ENCODE measurements at regions not wholly inside any gene's neighbourhood (a gene's known extent, or its start where the extent isn't known, plus 50 kb on each side); places are given as distances from the start of the nearest gene placed in this dataset.

- Histone ChIP-seq H2AFZ (ENCODE audit: low read depth, low read length) (no peak overlapping the region), H3K36me3 (ENCODE audit: insufficient read depth, low read length) (no peaks in the 10 kb centered on the region), H3K4me1 (ENCODE audit: insufficient read depth, low read length) (no peaks in the 10 kb centered on the region), H3K79me2 (ENCODE audit: insufficient read depth, low read length) (no peaks in the 10 kb centered on the region), H3K4me3 (ENCODE audit: low read depth in 1 of 2, low read length in 2 of 2) (no peak overlapping the region), H3K27ac (ENCODE audit: low read length) (no peak overlapping the region), H3K9ac (ENCODE audit: low read depth, low read length) (no peak overlapping the region), H3K9me3 (ENCODE audit: insufficient read depth, low read length, severe bottlenecking) (no peaks in the 10 kb centered on the region), H4K20me1 (ENCODE audit: insufficient read depth, low read length) (no peaks in the 10 kb centered on the region), H3K4me2 (ENCODE audit: insufficient read depth, low read length) (no peak overlapping the region), H3K27me3 (ENCODE audit: insufficient read depth, low read length, poor library complexity) (no peaks in the 10 kb centered on the region)
- no peak for ATAC-seq (ENCODE audit: insufficient read depth, low read depth)
- no peak for TF ChIP-seq EZH2 (IDR thresholded peaks at IDR 0.05; ENCODE audit: borderline replicate concordance, low read depth, low read length, severe bottlenecking)
- TF ChIP-seq CTCF (IDR thresholded peaks at IDR 0.05; ENCODE audit: borderline replicate concordance, extremely low read depth, low read length, poor library complexity, severe bottlenecking), result no peak
- DNase-seq, result no peak
Measured at GRCh38 chr4:181606300-181606699, 636.9 kb upstream of the TENM3 start.

- Histone ChIP-seq H3K9me3 (ENCODE audit: insufficient read depth, low read length, severe bottlenecking) (no peaks in the 10 kb centered on the region), H4K20me1 (ENCODE audit: insufficient read depth, low read length) (no peaks in the 10 kb centered on the region), H3K4me2 (ENCODE audit: insufficient read depth, low read length) (no peak overlapping the region), H3K79me2 (ENCODE audit: insufficient read depth, low read length) (no peaks in the 10 kb centered on the region), H3K9ac (ENCODE audit: low read depth, low read length) (no peak overlapping the region), H2AFZ (ENCODE audit: low read depth, low read length) (no peak overlapping the region), H3K27me3 (ENCODE audit: insufficient read depth, low read length, poor library complexity) (no peaks in the 10 kb centered on the region), H3K36me3 (ENCODE audit: insufficient read depth, low read length) (no peaks in the 10 kb centered on the region), H3K27ac (ENCODE audit: low read length) (no peak overlapping the region), H3K4me3 (ENCODE audit: low read depth in 1 of 2, low read length in 2 of 2) (no peak overlapping the region), H3K4me1 (ENCODE audit: insufficient read depth, low read length) (no peaks in the 10 kb centered on the region)
- DNase-seq (no peak), ATAC-seq (ENCODE audit: insufficient read depth, low read depth) (no peak)
- no peak for TF ChIP-seq EZH2 (IDR thresholded peaks at IDR 0.05; ENCODE audit: borderline replicate concordance, low read depth, low read length, severe bottlenecking)
- no peak for TF ChIP-seq CTCF (IDR thresholded peaks at IDR 0.05; ENCODE audit: borderline replicate concordance, extremely low read depth, low read length, poor library complexity, severe bottlenecking)
Measured at GRCh38 chr4:181608181-181608580, 635.0 kb upstream of the TENM3 start.

GRCh38 chr4:181611033-181611711 lies 632.0 kb upstream of the TENM3 start:
- no peaks in the 10 kb centered on the region for H3K79me2 ChIP-seq (ENCODE audit: insufficient read depth, low read length)
- no peak overlapping the region for H3K4me3 ChIP-seq (ENCODE audit: low read depth in 1 of 2, low read length in 2 of 2)
- H3K27me3 ChIP-seq (ENCODE audit: insufficient read depth, low read length, poor library complexity), result no peaks in the 10 kb centered on the region
- H2AFZ ChIP-seq (ENCODE audit: low read depth, low read length), result no peak overlapping the region
- no peak for DNase-seq
- TF ChIP-seq CTCF (IDR thresholded peaks at IDR 0.05; ENCODE audit: borderline replicate concordance, extremely low read depth, low read length, poor library complexity, severe bottlenecking) (no peak), EZH2 (IDR thresholded peaks at IDR 0.05; ENCODE audit: borderline replicate concordance, low read depth, low read length, severe bottlenecking) (no peak)
- H3K4me1 ChIP-seq (ENCODE audit: insufficient read depth, low read length), result no peaks in the 10 kb centered on the region
- H4K20me1 ChIP-seq (ENCODE audit: insufficient read depth, low read length), result no peaks in the 10 kb centered on the region
- H3K36me3 ChIP-seq (ENCODE audit: insufficient read depth, low read length), result no peaks in the 10 kb centered on the region
- no peaks in the 10 kb centered on the region for H3K9me3 ChIP-seq (ENCODE audit: insufficient read depth, low read length, severe bottlenecking)
- H3K9ac ChIP-seq (ENCODE audit: low read depth, low read length), result no peak overlapping the region
- H3K4me2 ChIP-seq (ENCODE audit: insufficient read depth, low read length), result no peak overlapping the region
- ATAC-seq (ENCODE audit: insufficient read depth, low read depth), result no peak
- no peak overlapping the region for H3K27ac ChIP-seq (ENCODE audit: low read length)
